GM21526 (cell line): ENCODE measurements at regions not wholly inside any gene's neighbourhood (a gene's known extent, or its start where the extent isn't known, plus 50 kb on each side); places are given as distances from the start of the nearest gene placed in this dataset.

ENCODE experiments used
- ATAC-seq: cut with Tn5 transposase; IDR thresholded peaks from one replicate; pipeline ENCODE4 v1.9.1; 2021; ENCODE audit warnings: moderate library complexity; ENCODE audit not compliant: unreplicated experiment, low FRiP score

DNA sequence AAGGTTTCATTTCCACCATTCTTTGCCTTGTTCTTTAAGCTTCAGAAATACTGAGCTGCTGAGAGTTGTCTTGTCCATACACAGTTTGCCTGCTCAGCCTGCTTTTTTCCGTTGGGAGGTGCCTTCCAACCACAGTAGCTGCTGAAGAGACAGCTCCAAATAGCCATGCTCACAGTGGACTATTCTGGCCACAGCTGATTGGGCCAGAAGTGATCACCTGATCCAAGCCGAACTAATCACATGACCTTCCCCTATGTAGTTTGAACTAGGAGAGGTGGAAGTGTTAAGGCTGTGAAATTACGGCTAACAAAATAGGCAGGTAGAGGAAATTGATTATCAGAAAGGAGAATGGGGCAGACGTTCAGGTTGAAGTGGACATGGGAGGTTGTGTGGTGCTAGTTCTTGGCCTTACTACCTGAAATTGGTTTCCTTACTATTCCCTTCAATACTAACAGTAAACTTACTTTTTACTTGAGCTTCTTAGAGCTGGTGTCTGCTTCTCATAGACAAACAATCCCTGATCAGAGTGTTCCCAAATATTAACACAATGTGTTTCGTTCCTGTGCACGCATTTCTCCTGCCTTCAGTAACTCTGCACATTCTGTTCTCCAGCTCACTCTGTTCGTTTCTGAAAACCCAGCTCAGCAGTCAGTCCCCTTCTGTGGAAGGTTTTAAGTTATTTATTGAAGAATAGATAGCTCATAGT, 136.1 kb downstream of the RWDD3 start:
- ATAC-seq = no peak

DNA sequence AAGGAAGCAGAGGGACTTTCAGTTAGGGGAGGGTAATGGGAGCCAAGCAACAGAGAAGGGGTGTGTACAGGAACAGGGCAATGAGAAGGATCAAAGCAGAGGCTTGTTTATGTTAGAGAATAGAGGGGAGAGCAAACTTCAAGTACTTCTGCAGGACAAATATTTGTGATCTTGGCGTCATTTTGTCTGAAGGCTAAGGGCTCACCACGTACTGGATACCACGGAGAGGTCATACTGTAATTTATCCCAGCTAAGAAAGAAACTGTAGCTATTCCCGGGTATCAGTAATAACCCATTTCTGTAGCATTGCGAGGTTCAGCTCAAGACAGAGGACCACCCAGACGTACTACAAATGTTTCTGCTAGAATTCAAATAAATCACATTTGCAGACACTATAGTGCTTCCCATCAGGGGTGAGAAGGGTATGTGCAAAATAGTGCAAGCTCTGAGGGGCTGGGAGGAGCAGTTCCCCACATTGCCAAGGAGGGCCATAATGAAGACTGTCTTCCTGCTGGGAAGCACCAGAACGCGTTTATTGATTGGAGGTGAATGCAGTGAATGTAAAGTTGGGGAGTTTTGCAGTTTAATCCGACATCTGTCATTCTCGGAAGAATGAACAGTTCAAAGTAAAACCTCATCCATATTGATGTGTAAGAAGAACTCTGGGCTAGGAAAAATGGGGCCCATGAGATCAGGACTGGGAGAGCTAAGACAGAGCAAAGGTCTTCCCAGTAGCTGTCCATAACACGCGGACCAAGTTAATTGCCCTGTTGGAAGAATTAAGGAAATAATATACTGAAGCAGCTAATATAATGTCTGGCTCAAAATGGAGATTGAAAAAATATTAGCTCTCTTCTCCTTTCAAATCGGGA, 136.9 kb downstream of the RWDD3 start:
- no peak for ATAC-seq

DNA sequence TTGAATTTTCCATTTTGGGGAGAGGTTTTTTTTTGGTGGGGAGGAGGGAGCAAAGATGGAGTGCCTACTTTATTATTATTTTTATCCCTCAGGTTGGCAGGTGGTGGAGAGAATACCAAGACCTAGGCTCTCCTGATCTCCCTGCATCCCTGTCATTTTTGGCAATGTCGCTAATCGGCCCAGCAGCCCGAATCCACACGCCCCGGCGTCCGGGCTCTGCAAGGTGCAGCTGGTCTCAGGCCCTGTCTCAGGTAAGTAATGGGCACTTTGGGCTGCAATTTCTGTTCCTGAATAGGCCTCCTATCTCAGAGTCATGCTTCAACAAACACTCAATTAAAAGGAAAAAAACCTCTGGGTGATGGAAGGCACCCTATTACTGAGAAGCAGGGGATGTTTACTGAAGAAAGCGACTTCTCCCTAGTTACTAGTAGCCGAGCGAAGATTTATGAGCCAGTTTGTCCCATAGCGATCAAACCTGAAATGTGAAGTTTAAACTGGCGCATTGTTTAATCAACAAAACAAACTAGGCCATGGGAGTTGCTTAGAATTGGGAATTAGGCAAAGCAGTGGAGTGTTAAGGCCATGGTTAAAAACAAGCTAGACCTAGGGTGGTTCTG, 137.8 kb downstream of the RWDD3 start:
- ATAC-seq = no peak

DNA sequence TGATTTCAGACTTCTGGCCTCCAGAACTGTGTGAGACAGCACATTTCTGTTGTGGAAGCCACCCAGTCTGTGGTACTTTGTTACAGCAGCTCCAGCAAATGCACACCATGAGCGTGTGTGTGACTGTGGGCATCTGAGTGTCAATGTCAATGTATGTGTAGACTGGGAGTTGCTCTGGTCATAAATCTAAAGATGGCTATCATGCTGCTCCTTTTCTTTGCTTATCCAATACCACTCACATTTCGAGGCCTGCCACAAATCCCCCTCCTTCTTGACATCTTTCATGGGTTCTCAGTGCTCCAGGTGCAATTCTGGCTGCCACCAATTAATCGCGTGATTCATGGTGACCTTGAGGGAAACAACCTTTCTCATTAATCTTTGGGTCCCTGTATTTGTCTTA, 141.2 kb downstream of the RWDD3 start:
- no peak for ATAC-seq

DNA sequence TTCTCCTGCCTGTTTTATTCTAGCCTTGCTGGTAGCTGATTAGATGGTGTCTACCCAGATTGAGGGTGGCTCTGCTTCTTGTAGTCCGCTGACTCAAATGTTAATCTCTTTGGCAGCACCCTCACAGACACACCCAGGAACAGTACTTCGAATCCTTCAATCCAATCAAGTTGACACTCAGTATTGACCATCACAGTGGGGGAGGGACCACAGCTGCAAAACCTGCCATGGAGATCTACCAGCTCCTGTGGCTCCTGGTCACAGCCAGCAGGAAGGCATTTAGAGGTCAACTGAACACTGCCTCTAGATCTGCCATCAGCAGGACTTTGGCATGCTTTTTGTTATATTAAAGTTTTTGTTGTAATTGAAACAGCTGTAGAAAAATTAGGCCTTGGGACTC, 146.9 kb downstream of the RWDD3 start:
- ATAC-seq = no peak

DNA sequence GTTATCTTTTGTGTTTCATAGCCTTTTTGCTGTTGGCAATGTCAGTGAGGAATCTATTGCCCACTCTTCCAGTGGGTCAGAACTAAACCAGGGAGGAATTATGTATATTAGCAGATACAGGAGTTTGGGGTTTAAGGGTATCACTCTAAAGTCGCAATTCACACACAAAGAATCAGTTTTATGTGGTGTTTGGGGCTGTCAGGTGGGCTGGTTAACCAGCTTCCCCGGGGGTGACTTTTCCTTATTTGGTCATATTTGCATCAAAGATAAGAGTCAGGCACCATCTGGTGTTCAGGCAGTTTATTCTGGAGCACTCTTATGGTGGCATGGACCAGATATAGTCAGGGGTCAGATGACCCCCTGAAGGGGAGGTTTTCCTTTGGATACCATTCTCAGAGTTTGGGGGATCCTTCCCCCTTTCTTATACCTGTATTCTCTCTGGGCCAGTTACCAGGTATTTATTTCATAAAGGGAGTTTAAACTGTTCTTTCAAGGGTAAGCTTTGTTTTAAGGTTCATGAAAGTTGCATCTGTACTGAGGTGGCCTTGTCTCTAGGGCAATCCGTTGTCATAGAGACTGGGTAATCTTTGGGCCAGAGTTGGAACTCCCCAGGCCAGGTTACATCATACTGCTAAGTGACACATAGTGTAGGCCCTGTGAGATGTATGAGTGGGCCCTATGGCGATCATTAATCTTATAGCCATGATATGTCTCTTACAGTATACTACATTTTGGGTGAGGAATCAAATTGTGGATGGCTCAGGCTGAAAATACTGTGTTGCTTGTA, 148.2 kb downstream of the RWDD3 start:
- no peak for ATAC-seq

DNA sequence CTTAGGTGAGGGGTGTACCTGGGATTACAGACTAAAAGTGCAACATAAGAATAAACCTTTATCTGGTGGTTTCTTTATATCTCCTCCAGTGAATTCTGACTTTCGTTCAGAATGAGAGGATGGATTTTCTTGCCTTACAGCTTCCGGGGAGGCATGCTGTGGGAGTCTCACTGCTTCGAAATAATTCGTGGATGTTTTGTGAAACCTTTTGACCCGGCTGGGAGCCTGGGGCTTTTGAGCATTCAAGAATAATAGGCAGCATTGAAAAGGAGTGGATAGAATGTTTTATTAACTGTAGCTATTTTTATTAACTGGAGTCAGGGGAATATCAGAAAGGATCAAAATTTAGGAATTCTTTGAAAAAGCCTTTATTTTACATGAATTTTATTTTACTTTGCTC, 149.1 kb downstream of the RWDD3 start:
- no peak for ATAC-seq

DNA sequence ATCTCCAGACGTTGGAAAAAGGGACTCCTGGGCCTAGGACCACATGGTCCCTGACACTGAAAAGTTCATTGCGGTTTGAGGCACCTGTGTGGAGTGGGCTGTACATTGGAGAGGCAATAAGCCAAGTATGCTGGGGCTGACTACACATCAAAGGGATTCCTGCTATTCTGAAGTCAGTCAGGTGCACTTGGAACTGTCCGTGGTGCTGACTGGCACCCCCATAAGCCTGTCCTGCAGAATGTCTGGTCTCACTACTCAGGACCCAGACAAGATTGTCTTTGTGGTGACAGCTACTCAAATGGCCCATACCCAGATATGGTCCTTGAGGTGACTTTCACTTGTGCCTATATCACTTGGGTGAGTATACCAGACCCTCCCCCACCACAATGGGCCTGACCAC, 150.6 kb downstream of the RWDD3 start:
- no peak for ATAC-seq

DNA sequence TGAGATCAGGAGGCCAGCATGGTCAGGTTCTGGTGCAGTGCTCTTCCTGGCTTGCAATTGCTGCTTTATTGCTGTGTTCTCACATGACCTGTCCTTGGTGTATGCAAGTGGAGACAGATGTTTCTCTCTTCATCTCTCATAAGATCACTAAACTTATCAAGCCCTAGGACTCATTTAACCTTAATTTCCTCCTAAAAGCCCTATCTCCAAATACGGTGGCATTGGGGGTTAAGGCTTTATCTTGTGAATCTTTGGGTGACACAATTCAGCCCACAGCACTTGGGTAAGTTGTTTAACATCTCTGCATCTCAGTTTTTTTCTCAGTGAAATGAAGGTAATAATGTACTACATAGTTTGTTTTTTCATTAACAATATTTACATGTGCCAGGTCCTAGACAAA, 152.4 kb downstream of the RWDD3 start:
- no peak for ATAC-seq

DNA sequence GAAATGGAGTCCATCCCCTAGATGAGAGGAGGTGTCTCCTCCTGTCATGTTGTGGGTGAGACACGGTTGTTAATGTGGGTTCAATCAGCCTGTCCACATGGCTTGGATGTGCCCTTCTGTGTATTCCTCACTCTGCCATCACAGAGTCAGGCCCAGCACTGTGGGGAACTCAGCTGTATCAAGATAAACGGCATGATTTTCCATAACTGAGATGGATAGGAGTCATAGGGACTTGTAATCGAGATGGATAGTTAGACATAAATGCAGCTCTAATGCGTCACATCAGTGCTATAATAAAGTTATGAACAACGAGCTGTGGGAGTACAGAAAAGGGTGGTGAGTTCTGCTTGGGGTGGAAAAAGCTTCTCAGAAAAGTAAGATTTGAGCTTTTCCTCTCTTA, 152.9 kb downstream of the RWDD3 start:
- ATAC-seq = no peak

DNA sequence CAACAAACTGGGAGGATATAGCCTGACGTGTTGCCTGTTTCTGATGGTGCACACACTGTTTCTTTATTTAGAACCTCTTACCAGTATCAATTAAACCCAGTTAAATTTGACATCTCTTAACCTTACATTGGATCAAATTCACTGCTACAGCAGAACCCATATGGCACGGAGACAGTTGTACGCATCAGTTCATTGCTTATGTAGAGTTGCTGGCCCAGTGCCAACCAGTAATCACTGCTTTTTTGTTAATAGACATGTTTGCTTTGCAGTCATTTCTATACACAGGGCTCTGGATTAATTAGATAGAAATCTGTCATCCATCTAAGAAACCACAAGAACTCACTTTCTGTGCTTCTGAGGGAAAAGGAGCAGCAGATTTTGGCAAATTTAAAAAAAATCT, 154.0 kb downstream of the RWDD3 start:
- ATAC-seq = no peak

DNA sequence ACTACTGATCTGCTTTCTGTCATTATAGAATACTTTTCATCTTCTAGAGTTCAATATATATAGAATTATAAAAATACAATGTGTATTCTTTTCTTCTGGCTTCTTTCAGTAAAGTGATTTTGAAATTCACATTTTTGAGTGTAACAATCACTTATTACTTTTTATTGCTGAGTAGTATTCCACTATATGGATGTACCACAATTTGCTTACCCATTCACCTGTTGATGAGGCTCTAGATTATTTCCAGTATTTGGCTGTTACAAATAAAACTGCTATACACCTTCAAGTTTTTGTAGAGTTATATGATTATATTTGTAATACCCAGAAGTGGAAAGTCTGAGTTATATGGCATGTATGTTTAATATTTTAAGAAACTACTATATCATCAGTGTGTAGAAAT, 159.4 kb downstream of the RWDD3 start:
- no peak for ATAC-seq

DNA sequence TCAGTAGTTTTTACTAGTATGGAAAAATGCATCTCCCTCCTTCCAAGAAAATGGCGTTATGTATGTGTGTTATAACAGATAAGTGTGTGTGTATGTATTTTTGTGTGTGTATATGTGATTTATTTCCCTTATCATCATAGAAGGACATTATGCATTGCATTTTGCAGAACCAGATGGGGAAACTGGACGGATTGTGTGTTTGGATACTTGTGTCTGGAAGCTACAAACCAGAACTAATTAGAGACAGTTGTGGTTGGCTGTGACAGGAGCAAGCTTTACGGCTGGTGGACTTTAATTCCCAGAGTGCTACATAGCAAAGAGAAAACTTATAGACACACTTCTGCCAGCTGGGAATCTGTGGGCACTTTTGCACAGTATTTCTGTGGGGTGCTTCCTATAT, 162.5 kb downstream of the RWDD3 start:
- ATAC-seq = no peak

DNA sequence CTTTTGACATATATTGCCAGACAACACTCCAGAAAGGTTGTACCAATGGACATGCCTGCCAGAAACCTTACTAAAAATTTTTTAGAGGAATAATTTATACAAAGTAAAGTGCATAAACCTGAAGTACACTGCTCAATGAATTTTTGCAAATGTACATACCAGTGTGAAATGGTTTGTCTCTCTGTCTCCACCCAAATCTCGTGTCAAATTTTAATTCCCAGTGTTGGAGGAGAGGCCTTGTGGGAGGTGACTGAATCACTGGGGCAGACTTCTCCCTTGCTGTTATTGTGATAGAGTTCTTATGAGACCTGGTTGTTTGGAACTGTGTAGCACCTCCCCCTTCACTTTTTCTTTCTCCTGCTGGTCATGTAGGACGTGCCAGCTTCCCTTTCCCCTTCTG, 168.8 kb downstream of the RWDD3 start:
- ATAC-seq = no peak

DNA sequence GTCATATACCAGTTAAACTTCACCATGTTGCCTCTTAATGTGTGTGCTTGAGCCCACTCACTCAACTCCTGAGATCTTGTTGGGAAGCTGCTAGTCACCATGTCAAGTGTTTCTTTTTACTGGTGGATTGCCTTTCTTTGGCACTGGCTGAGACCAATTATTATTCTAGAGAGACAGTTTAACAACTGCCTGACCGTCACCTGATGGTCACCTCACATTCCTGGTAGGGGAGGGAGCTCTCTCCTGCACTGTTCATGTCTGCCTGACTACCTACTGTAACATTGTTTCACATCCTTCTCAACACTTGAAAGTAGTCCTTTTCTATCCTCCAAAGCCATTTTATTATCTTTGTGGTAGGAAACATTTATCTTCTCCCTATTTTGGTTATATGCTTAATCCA, 172.3 kb downstream of the RWDD3 start:
- no peak for ATAC-seq

DNA sequence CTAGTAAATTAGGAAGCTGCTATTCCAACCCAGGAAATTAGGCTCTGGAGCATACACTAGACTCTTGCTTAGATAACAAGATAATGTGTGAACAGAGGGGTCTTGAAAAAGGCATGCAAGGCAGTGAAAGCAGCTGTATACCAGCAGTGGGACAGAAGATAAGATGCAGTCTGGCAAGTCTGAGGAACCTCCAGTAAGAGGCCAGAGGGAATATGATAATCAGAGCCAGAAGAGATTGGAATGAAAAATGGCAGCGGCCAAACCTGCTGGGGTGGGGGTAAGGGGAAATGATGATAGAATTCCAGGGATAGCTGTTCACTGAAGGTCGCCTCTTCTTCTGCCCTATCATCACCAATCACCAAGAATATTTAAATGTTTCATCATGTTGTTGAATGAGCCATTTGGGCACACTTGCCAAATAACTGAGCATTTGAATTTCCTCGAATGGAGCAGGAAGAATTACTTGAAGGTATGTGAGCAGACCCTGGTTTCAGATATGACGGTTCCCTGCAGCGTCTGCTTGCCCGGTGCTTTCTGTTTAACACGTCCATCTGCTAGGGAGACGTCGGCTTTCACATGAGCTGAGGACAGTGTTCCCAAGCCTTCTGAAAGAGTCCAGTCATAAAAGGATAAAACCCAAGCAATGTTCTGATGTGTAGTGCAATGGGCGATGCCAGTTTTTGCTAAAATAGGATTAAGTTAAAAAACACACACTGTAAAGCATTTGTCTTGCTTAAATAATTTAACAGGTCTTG, 173.3 kb downstream of the RWDD3 start:
- no peak for ATAC-seq

DNA sequence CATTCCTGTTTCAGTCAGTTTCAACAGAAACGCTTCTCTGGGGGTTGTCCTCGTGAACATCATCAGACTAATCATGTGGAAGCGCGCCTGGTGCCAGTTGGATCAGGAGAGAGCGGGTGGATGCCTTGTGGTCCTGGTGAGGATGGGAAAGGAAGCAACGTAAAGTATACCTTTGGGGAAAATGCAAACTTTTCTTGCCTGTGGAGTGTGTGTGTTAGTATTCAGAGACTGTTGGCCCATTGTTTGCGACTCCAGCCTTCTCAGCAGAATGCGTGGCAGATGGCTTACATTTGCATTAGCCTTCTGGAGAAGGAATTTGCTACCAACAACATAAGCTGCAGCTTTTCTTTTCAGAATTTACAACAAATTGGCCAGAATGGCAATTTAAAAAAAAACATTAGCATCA, 173.9 kb downstream of the RWDD3 start:
- ATAC-seq = no peak

DNA sequence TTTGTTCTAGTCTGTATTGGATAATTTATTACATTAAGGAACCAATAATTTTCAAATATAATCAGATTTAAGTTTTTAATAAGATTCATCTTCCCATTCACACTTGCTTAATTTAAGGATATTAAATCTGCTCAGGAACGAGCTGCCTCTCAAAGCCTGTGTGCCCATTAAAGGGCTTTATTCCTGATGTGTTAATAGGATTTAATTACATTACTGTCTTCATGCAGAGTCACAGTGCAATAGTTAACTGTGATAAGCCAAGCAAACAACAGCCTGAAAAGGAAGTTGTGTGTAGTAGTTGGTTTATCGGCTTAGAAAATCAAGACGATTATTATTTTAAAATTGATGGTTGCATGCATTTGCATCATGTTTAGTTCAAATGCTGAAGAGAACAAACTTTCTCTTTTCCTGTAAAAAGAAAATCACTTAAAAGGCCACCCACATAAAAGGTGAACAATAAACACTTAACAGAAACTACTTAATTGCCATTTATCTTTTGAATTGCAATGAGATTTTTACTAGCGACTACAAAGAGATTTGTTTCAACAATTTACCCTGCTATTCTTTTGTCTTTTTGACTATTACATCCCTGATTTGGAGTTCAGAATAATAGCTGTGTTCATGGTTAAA, 174.6 kb downstream of the RWDD3 start:
- ATAC-seq = no peak

DNA sequence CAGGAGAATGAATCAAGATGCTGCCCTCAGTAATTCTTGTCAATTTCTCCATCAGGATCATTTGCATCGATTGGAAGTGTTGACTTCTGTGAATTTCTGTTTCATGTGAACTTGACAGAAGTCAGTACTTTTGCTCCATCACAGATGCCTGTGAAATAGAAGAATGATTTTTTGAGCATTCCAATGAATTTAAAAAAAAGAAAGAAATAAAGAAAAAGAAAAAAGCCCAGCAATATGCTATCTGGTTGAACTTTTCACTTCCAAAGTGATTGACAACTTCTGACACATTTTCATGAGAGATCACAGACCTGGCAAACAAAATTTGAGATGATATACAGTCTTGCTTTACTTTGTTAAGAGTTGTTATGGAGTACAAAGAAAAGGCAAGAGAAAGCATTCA, 175.3 kb downstream of the RWDD3 start:
- ATAC-seq = no peak

DNA sequence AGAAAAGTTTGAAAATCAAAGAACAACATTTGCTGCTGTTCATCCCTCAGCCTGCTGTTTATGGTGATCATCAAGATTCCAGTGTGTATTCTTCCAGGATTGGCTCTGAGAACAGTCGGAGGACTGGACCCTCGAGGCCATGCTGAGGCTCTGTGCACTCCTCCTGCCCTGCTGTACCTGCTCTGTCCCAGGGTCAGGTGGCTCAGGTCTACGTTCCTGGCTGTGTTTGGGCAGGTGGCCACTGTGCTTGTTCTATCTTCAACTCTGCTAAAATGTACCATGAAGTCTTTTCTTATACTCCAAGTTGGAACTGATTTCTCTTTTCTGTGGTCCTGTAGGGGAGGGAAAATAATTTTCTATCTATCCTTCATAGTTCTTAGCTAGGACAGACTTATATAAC, 175.9 kb downstream of the RWDD3 start:
- ATAC-seq = no peak
